ENCODE measurements at regions not wholly inside any gene's neighbourhood (a gene's known extent, or its start where the extent isn't known, plus 50 kb on each side); places are given as distances from the start of the nearest gene placed in this dataset.

DNA sequence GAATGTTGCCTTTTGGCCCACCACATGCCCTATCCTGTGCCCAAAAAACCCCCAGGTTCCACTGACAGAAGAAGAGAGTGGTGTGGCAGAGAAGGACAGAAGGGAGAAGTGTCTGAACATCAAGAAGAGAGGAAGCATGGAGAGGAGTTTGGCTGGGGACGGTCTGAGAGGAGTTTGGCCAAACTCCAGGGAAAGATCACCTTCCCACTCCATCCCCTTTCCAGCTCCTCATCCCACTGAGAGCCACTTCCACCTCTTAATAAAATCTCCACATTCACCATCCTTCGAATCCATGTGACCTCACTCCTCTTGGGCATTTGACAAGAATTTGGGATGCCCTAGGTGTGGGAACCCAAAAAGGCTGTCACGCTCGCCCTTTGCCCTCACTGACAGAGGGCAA is 311.6 kb upstream of the GRM7 start:
- TF ChIP-seq, protein P1, sequence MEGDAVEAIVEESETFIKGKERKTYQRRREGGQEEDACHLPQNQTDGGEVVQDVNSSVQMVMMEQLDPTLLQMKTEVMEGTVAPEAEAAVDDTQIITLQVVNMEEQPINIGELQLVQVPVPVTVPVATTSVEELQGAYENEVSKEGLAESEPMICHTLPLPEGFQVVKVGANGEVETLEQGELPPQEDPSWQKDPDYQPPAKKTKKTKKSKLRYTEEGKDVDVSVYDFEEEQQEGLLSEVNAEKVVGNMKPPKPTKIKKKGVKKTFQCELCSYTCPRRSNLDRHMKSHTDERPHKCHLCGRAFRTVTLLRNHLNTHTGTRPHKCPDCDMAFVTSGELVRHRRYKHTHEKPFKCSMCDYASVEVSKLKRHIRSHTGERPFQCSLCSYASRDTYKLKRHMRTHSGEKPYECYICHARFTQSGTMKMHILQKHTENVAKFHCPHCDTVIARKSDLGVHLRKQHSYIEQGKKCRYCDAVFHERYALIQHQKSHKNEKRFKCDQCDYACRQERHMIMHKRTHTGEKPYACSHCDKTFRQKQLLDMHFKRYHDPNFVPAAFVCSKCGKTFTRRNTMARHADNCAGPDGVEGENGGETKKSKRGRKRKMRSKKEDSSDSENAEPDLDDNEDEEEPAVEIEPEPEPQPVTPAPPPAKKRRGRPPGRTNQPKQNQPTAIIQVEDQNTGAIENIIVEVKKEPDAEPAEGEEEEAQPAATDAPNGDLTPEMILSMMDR (IDR thresholded peaks at IDR 0.05), result no peak
- no peak for TF ChIP-seq POLR2A (IDR thresholded peaks at IDR 0.05)
